ENCODE measurements at regions not wholly inside any gene's neighbourhood (a gene's known extent, or its start where the extent isn't known, plus 50 kb on each side); places are given as distances from the start of the nearest gene placed in this dataset.
"Not testable (repeated sequence)": the region's sequence is repeated elsewhere in the genome, so short reads cannot be mapped to it uniquely, and the experiment has no call there.

DNA sequence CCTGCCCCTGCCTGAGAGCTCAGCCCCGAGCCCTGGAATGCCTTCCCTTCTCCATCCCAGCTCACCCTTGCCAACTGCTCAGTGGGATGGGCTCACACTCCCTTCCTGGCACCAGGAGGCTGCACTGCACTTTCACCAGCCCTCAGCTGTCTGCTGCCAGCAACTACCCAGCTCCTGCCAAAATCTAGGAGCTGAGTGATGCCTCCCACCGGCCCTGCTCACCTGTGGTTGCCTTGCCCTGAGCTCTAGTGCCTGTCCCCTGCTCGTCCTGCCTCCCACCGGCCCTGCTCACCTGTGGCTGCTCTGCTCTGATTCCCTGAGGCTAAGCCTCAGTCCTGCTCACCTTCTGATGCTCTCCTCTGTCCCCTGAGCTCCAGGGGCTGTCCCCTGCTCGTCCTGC, 119.8 kb downstream of the TMEM121 start:
- Histone ChIP-seq H3K9me3 (no peaks in the 10 kb centered on the region), H3K27me3 (no peaks in the 10 kb centered on the region), H3K27ac (no peak overlapping the region), H3K4me3 (no peak overlapping the region), H3K36me3 (no peaks in the 10 kb centered on the region), H3K4me1 (no peaks in the 10 kb centered on the region)
- FAIRE-seq (no peak), DNase-seq (peak in 1 of 6 donors; percentile 51), ATAC-seq (peak in 2 of 4 donors; percentile 18 to 41)
- whole genome bisulfite sequencing, 2 donors, result 21 to 42% methylated on average over 4 to 5 of the region's 5 CpGs
- intact Hi-C loops (cut with DNase I), result no loop called here
- TF ChIP-seq, protein P1, sequence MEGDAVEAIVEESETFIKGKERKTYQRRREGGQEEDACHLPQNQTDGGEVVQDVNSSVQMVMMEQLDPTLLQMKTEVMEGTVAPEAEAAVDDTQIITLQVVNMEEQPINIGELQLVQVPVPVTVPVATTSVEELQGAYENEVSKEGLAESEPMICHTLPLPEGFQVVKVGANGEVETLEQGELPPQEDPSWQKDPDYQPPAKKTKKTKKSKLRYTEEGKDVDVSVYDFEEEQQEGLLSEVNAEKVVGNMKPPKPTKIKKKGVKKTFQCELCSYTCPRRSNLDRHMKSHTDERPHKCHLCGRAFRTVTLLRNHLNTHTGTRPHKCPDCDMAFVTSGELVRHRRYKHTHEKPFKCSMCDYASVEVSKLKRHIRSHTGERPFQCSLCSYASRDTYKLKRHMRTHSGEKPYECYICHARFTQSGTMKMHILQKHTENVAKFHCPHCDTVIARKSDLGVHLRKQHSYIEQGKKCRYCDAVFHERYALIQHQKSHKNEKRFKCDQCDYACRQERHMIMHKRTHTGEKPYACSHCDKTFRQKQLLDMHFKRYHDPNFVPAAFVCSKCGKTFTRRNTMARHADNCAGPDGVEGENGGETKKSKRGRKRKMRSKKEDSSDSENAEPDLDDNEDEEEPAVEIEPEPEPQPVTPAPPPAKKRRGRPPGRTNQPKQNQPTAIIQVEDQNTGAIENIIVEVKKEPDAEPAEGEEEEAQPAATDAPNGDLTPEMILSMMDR (IDR thresholded peaks at IDR 0.05), result no peak

DNA sequence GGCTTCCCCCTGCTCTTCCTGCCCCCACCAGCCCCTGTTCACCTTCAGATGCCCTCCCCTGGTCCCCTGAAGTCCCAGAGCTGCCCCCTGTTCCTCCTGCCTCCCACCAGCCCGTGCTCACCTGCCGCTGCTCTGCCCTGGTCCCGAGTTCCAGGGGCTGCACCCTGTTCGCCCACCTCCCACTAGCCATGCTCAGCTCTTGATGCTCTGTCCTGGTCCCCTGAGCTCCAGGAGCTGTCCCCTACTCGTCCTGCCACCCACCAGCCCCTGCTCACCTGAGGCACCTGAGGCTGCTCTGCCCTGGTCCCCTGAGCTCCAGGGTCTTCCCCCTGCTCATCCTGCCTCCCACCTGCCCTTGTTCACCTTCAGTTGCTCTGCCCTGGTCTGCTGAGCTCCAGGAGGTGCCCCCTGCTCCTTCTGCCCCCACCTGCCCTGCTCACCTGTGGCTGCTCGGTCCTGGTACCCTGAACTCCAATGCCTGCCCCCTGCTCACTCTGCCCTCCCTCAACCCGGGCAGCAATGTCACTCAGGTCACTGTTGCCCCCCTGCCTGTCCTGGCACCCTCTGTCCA, 120.4 kb downstream of the TMEM121 start:
- 36 to 37% methylated on average over 7 of the region's 7 CpGs for WGBS, 2 donors
- intact Hi-C loops (cut with DNase I); H3K4me3 ChIP-seq; H3K36me3 ChIP-seq; ATAC-seq; H3K9me3 ChIP-seq; FAIRE-seq; H3K4me1 ChIP-seq; H3K27ac ChIP-seq; H3K27me3 ChIP-seq: not testable (repeated sequence)
- peak in 1 of 6 donors; percentile 39 for DNase-seq

DNA sequence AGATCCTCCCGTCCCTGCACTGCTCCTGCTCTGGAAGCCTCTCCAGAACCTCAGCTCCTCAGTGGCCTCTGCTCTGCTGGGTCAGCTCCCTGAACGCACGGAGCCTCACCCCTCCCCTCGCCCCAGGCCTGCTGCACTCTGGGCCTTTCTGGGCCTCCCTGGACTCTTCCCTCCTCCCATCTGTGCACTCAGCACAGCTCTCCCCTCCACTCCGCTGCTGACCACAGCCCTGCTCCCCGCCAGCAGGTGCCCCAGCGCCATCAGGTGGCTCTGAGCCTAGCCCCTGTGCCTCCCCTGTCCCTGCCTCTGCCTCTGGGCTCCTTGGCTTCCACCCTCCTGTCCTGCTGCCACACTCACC, 121.0 kb downstream of the TMEM121 start:
- H3K4me1 ChIP-seq; FAIRE-seq; ATAC-seq; H3K4me3 ChIP-seq; intact Hi-C loops (cut with DNase I); H3K36me3 ChIP-seq; H3K9me3 ChIP-seq; H3K27me3 ChIP-seq; H3K27ac ChIP-seq: not testable (repeated sequence)
- WGBS, 2 donors, result 42 to 63% methylated on average over 5 to 7 of the region's 7 CpGs
- peak in 1 of 6 donors; percentile 26 for DNase-seq

DNA sequence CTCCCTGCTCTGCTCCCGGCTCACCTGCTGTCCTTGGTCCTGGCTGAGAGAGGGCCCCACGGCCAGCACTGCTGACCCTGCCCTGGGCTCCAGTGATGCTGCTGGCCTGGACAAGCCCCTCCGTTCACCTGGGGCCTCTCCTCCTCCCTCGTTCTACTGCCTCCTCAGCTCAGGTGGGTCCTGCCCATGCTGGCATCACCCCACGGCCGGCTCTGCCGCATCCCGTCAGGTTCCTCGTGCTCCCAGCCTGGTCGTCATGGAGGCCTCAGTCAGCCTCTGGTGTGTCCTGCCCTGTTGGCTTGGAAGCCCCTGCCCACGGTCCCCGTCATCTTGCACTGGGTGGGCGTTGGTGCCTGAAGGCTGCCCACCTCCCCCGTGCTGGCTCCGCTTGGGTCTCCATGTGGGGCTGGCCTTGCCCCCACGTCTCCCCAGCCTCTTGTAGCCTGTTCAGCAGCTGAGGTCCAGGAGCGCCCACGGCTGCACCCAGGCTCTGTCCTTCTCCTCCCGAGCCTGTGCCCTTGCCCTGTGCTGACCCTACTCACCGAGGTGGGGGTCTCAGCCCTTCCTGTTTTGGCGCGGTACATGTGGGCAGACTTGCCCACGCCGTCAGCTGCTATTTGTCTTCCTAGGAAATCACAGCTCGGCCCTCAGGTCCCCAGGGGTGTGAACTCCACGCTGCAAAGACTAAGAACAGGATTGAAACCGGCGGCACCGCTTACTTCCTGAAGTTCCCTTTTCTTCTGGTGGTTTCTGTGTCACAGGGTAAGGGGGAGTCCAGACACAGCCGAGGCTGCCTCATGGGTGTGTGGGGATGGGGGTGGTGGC, 121.6 kb downstream of the TMEM121 start:
- H3K4me1 ChIP-seq, result no peaks in the 10 kb centered on the region
- intact Hi-C loops (cut with DNase I), result no loop called here
- no peak for ATAC-seq
- no peaks in the 10 kb centered on the region for H3K27me3 ChIP-seq
- TF ChIP-seq, protein P1 (IDR thresholded peaks at IDR 0.05), result no peak
- DNase-seq, result peak in 1 of 6 donors; percentile 72
- H3K27ac ChIP-seq, result no peak overlapping the region
- 55 to 63% methylated on average over 30 of the region's 30 CpGs for WGBS, 2 donors
- FAIRE-seq, result no peak
- no peaks in the 10 kb centered on the region for H3K36me3 ChIP-seq
- H3K4me3 ChIP-seq, result no peak overlapping the region
- no peaks in the 10 kb centered on the region for H3K9me3 ChIP-seq

DNA sequence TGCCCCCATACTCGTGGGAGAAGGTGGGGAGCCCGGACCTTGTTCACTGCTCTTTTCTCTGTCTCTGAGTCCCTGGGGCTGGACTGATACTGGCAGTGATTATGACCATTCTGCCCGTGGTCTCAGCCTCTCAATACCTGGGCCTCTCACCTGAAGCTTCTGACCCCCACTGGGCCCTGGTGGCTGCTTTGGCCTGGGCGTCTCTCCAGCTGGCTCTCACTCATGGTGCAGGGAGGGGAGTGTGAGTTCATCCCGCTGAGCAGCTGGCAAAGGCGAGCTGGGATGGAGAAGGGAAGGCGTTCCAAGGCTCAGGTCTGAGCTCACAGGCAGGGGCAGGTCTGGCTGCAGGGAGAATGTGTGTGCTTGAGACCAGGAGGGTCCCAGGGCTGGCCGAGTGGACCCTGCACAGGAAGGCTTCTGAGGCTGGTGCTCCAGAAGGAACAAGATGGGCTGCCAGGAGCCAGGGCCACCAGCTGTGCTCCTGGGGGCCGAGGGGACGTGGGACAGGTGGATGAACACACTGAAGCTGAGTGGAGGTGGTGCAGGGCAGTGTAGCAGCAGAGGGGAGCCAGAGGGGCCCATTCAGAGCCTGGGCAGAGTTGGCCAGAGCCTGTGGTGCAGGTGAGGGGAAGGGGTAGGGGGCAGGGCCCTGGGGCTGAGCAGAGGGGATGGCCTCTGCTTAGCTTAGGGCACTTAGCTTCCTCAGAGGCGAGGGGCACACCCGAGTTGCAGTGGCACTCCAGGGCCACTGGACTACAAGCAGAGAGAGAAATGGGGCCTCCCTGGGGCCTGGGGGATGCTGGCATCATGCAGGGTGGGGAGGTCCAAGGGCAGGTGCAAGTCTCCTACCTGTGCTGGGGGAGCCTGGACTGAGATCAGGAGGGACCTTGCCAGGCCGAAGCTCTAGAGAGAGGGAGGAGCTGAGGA, 122.5 kb downstream of the TMEM121 start:
- H3K27me3 ChIP-seq; FAIRE-seq; intact Hi-C loops (cut with DNase I); H3K36me3 ChIP-seq; H3K9me3 ChIP-seq; H3K4me3 ChIP-seq; H3K4me1 ChIP-seq; H3K27ac ChIP-seq: not testable (repeated sequence)
- DNase-seq (peak in 3 of 6 donors; percentile 7 to 63 (median 43)), ATAC-seq (peak in 2 of 4 donors; percentile 43 to 51)
- WGBS, 2 donors, result 38 to 45% methylated on average over 12 to 13 of the region's 13 CpGs

DNA sequence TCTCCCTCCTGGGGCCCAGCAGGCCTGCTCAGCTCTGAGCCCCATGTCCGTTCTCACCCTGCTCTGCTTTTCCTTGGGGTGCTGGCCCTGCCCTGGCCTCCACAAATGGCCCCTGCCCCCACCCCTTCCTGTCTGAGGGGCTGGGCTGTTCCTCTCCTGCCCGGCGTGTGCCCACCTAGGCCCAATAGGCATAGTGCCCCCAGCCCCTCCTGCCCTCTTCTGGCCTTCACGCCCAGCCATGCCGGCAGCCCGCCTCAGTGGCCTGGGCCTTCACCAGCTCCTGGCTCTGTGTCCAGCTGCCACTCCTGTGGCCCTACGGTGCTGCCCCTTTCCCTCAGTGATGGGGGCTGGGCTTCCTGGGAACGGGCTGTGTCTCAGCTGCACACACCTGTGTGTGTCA, 125.9 kb downstream of the TMEM121 start:
- not testable (repeated sequence) for FAIRE-seq
- WGBS, 2 donors, result 58 to 87% methylated on average over 5 to 8 of the region's 8 CpGs

DNA sequence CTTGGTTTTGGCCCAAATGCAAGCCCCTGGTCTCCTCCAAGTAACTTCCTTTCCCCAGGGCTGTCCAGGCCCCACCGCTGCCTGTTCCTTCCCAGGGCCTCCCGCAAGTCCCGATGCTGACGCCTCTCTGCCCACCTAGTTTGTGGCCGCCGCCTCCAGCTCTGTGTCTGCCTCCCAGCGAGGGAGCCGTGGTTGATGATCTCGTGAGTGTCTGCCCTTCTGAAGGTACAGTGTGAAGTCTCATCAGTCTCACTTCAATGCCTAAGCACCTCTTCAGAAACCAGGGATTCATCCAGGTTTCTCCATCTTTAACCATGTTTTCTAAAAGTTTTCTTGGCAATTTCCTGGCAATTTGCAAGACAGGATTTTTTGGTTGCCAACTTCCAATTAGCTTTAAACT, 127.5 kb downstream of the TMEM121 start:
- intact Hi-C loops (cut with DNase I); H3K36me3 ChIP-seq; H3K4me1 ChIP-seq; ATAC-seq; DNase-seq; H3K4me3 ChIP-seq; FAIRE-seq; H3K27ac ChIP-seq; H3K27me3 ChIP-seq; H3K9me3 ChIP-seq: not testable (repeated sequence)
- 72 to 82% methylated on average over 5 to 7 of the region's 9 CpGs for WGBS, 2 donors

More for the DNA sequence above, 125.9 kb downstream of the TMEM121 start:
- ATAC-seq; H3K9me3 ChIP-seq; H3K36me3 ChIP-seq; H3K4me3 ChIP-seq; H3K27ac ChIP-seq; H3K27me3 ChIP-seq; intact Hi-C loops (cut with DNase I); H3K4me1 ChIP-seq: not testable (repeated sequence)
- peak in 1 of 6 donors; percentile 37 for DNase-seq

DNA sequence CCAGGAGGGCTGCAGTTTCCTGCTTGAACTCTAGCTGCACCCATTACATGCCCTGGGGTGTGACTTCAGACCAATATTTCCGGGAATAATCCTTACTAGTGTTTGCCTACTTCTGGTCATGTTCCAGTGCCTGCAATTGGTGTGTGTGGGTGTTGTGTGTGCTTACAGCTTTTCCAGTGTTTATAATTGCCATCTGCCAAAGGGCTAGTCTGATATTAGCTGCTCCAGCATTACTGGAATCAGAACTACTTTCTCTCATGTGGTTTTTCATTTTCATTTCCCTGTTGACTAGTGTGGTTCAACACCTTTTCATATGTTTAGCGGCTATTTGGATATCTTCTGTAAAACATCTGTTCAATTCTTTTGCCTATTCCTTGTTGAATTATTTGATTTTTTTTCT, 132.9 kb downstream of the TMEM121 start:
- FAIRE-seq; DNase-seq; intact Hi-C loops (cut with DNase I): not testable (repeated sequence)

More for the DNA sequence above, 132.9 kb downstream of the TMEM121 start:
- 63 to 67% methylated on average over 2 of the region's 2 CpGs for WGBS, 2 donors
- not testable (repeated sequence) for ATAC-seq, H3K27me3 ChIP-seq, H3K4me1 ChIP-seq, H3K4me3 ChIP-seq, H3K9me3 ChIP-seq, H3K36me3 ChIP-seq, H3K27ac ChIP-seq
